Fibroblast of skin of left biceps (primary cell): ENCODE measurements at regions not wholly inside any gene's neighbourhood (a gene's known extent, or its start where the extent isn't known, plus 50 kb on each side); places are given as distances from the start of the nearest gene placed in this dataset.
"Not testable (repeated sequence)": the region's sequence is repeated elsewhere in the genome, so short reads cannot be mapped to it uniquely, and the experiment has no call there.

Experiments used
- DNase-seq, 2 experiments: peaks; one replicate each; pipeline ENCODE4 v3.0.0-alpha.2; 2013; ENCODE audit warnings: low read depth in 2 of 2

DNA sequence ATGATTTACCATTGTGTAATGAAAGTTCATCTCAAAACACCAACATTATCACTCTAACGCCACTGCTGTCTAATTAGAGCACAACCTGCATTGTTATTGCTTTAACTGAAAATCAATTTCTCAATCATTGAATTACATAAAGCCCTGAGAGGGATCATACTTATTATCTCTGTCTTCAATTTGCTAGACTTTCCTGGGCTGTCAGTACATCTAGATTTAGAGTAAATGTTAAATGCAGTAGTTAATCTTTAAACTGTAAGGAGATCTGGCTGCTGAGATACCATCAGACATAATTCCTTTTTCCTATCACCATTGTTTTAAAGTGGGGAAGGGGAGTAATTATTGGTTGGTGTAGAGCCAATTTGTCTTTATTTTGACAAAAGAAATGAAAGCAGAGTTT lies 1995.1 kb downstream of the MRPL39 start:
- DNase-seq, result no peak

DNA sequence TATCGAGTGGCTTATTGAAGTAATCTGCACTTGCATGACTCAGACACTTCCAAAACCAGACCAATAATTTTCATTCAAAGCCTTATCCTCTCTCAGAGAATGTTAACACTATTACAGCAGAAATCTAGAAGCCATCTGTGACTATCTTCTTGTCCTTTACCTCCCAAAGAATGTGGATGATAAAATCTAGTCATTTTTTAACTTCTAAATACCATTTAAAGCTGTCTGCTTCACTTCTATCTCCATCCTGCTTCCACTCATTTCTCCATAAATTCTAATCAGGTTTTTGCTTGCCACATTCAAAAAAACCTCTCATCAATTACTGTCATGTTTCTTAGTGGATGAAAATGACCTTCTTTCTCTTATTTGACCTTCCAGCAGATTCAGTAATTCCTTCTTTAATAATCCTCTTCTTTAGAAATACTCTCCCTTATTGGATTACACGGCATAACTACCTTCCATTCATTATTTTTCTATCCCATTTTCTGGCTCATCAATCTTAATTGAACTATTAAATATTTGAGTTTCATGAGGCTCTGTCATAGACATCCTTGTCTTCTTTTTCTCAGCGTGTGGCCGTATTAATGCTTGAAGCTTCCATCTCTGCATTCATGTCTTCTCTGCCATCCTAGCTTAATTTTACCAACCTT lies 1999.4 kb downstream of the MRPL39 start:
- DNase-seq, result no peak

DNA sequence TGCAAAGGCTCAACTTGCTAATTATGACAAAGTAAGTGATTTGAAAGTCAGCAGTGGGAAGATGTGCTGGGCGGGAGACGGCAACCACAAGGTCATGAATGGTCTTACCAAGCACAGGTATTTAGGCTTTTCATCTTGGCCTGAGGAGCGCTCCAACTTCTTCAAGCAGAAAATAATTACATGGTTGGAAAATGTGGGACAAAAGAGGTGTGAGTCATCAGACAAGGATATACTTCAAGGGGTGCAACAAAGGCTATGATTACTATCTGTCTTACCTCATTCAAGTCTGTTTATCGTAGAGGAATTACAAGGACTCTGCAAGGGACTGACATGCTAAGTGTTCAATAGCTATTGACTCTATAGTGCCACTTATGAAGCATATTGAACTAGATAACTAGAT lies 2005.7 kb downstream of the MRPL39 start:
- no peak for DNase-seq

DNA sequence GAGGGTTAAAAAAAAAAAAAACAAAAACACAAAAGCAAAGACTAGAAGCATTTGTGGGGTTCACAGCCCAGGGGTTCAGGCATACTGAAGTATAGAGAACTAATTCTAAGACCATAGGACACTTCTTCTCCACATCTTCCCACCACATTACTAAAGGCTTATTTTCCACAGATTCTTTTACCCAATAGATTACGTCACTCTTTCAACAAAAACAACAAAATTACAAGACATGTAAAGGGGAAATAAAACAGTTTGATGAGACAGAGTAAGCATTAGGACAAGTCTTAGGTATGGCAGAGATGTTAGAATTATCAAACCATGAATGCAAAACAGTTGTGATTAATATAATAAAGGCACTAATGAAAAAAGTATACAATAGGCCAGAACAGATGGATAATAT lies 2013.7 kb downstream of the MRPL39 start:
- no peak for DNase-seq

DNA sequence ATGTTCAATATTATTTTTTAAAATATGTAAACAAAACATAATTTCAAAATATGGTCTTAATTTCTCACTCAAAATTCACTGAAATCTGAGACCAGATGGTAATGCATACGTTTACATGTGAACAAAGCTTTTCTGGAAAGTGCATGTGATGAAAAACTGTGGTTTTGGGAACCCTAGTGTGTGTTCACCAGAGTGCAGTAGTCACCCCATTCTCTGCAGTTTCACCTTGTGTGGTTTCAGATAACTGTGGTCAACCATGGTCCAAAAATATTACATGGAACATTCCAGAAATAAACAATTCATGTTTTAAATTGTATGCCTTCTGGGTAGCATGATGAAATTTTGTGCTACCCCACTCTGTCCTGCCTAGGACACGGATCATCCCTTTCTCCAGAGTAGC lies 2021.9 kb downstream of the MRPL39 start:
- peak in 1 of 2 experiments; percentile 0 for DNase-seq

DNA sequence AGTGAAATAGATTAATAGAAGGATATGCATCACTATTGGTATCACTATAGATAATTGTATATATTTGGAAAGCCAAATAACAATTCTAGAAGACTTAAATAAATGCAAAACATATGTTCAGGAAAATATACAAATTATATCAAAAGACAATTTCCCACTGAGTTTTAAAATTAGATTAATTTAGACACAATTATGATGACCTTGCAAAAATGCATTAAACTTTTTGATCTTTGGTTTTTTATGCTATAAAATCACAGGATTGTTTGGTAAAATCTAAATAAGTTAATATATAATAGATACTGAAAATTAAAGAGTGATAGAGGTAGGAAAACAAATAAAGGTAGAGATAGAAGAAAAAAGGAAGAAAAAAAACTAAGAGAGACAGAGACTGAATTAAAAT lies 2027.7 kb downstream of the MRPL39 start:
- DNase-seq, result no peak

DNA sequence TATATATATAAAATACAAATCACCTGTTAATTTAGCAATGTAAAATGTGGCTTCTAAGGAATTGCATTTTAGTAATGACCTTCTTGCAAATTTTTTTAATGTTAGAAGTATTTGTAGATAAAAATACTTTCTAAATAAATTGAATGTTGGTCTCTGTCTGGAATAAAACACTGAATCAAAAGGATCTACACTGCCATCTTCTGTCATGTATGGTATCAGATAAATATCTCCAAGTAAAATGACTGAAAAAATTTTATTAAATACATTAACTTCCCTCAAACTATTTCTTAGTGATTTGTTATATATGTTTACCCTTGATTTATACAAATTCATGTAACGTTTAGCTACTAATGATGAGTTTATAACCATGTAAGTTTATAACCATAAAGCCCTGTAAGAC lies 2029.3 kb downstream of the MRPL39 start:
- no peak for DNase-seq

DNA sequence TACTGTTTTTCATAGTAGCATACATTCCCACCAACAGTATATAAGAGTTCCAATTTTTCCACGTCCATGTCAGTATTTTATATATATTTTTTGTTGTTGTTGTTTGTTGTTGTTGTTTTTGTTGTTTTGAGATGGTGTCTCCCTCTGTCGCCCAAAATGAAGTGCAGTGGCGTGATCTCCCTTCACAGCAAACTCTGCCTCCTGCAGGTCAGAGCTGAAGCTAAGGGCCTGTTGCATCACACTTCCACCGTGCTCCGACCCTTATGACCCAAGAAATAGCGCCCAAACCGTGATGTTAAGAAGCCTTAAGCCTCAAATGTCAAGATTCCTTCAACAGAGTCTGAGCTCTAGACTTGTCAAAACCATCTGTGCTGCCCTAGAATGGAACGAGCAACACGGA lies 2032.3 kb downstream of the MRPL39 start:
- DNase-seq, result no peak

DNA sequence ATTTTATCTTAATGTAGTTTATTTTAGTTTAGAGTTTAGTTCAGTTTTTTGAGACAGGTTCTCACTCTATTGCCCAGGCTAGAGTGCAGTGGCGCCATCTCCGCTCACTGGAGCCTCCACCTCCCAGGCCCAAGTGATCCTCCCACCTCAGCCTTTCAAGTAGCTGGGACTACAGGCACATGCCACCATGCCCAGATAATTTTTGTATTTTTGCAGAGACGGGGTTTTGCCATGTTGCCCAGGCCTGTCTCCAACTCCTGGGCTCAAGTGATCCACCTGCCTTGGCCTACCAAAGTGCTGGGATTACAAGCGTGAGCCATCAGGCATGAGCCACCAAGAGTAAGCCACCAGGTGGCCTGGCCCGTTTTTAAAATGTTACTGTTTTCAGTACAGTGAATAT lies 2058.4 kb downstream of the MRPL39 start:
- not testable (repeated sequence) for DNase-seq

DNA sequence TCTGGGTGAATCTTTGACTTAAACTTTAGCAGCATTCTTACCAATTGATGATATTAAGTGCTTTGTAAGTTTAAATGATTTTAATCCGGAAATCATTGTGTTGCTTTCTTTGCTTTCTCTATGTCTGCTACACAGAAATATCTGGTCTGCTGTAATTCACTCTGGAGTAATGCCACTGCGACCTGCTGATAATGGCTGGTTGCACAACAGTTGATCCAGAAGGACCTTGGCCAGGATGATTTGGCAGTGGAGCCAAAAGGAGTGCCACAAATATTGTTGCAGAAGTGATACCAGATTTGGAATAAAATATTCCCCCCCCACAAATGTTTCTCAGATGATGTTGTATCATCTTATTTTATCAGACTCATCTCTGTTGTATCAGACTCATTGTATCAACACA lies 2063.9 kb downstream of the MRPL39 start:
- no peak for DNase-seq

DNA sequence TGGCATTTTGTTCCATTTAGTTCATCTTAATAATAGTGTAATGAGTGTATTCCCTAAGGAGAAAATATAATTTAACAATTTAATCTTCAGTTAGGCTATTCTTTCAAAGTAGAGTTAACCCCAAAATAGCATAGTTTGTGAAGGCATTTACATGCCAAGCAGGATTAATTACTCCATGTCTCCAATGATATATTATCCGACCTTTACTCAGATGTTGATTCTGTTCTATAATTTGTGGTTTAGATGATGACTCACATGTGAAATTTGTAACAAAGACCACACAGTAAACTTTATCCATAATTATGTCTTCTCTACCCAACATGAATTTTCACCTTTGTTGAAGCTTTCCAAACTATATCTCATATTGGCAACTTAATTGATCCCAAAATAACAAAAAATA lies 2065.2 kb downstream of the MRPL39 start:
- DNase-seq, result no peak

DNA sequence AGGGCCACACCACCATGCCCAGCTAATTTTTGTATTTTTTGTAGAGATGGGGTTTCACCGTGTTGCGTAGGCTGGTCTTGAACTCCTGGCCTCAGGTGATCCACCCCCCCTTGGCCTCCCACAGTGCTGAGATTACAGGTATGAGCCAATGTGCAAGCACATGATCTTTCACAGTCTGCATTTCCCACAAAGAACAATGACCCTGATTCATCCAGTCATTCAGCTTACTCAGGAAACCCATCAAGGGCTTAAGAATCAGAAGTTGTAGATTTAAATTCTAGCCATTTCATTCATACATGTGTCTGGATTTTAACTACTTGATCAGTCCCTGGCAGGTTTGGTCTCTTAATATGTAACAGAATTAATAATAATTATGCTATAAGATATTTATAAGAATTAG lies 2065.7 kb downstream of the MRPL39 start:
- no peak for DNase-seq

DNA sequence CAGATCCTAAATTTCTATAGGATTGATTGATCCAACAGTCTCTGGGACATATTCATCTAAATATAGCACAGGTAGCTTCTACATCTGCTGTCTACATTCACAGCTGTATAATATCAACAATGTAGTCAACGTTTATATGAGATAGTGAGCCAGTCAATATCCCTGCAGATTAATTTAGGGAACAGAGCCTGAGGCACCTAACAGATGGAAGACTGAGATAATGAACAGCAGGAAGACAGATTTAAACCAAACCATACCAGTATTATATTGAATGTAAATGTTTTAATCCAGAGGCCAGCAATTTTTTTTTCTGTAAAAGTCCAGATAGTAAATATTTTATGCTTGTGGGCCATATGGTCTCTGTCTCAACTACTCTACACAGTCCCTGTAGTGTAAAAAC lies 2072.4 kb downstream of the MRPL39 start:
- no peak for DNase-seq

DNA sequence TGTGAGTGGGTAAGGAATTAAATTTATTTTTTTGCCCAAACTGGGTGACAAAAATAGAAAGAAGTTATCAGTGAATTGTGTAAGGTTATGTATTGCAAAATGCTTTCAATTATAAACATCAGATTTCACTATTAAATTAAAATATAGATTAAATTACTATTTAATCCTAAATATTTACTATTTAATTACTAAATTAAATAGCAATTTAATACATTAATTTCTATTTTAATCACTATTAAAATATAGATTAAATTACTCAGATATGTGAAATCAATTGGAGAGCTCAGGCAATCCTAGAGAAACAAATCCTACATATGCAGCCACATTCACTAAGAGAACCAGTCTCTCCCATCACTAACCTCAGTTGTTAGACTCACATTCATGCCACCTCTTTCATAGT lies 2075.8 kb downstream of the MRPL39 start:
- DNase-seq, result no peak

DNA sequence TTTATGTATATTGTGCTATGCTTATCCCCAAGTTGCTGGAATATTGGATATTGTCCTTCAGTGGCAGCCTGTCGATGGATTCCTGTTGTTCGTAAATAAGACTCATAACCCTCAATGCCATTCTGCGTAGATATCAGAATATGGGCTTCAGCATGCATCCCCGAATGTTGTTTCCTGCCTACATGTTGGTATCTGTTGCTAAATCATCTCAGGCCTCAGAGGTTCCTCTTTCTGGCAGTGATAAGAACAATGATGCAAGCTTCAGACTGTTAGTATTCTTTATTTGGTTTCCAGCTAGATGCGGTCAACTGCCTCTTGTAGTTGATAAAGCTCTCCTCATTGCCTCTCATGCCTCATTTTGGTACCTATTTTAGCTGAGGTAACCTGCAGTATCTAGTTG lies 2082.6 kb downstream of the MRPL39 start:
- DNase-seq, result no peak

DNA sequence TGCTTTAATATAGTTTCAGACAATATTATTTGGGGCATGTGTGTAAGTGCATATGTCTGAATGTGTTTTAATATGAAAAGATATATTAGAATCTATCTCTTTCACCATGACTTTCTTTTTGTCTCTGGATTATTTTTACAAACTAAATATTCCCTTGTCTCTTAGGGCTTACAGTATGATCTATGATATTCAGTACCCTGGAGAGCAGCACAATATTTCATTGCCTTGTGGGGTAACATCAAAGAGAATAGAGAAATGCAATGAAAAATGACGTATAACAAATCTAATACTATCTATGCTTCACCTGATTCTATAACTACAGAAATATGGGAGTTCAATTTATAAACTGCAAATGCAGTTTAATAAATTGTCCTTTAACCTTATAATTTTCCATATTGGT lies 2084.5 kb downstream of the MRPL39 start:
- no peak for DNase-seq

DNA sequence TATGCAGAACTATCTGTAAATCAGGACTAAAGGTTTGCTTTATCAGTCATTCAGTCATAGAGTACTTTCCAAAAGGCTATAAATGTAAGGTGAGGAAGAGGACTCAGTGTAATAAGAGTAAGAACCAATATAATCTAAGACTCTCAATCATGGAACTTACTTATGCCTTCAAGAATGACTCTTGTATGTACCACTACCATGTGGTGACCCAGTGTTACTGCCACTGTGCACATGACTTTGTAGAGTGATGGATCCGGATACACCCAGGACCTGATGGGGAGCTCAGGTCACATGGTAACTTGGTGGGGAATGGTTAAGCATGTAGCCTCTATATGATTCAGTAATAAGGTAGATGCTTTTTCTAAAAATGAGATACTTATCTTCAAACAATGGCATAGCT lies 2099.8 kb downstream of the MRPL39 start:
- no peak for DNase-seq

DNA sequence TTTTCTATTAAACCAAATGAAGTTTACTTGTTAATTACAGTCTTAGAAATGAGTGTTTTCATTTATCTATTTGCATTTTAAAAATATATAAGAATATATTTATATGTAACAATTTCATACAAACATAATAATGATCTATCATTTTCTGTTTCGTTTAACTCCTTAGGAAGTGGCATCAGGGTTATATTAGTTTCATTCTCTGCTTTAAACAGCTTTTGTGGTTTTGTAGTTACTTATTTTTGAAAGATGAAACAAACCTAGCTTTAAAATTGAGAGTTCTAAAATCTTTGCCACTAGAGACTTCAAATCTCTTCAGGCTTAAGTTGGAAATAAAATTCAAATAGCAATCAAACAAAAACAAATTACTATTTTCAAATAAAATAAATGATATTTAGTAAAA lies 2110.6 kb downstream of the MRPL39 start:
- DNase-seq, result no peak

DNA sequence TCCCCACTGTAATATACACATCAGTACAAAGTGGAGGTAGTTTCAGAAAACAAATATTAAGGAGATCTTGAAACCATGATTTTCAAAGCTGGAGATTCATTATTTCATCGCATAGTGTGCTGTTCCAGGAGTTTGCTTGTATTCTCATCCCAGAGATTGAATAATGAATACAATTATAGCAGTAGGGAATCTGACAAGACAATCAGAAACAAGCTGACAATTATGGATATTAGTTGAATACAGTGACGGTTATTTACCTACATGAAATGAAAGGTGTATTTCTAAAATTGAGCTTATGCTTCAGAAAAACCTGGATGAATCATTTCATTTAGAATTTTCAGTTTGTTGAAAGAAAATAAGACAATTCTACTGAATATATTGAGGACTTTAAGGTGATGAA lies 2119.0 kb downstream of the MRPL39 start:
- DNase-seq, result no peak

DNA sequence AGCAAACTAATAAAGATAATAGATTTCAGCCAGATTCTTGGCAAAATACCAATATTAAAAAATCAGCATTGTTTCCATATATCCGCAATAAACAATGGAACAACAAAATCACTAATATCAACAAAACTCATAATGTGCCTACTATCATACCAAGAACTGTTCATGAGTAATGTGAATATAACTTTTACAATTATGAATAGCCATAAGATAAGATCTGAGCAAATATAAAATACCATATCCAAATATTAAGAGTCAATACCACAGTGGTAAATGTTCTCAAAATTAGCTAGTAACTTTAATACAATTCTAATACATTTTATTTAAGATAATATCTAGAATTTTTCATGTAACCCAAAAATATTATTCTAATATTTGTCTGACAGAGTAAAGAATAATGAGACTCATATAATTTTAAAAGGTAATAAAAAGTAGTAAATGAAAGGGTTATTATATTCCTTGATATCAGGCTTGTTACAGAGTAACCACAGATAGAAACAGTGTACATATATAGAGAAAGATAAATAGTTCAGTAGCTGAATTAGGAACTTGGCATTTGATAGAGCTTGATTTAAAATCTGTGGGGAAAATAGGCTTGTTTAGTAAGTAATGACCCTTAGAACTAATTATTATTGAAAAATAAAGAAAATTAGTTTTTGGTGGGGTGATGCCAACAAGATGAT lies 2126.6 kb downstream of the MRPL39 start:
- DNase-seq, result no peak

DNA sequence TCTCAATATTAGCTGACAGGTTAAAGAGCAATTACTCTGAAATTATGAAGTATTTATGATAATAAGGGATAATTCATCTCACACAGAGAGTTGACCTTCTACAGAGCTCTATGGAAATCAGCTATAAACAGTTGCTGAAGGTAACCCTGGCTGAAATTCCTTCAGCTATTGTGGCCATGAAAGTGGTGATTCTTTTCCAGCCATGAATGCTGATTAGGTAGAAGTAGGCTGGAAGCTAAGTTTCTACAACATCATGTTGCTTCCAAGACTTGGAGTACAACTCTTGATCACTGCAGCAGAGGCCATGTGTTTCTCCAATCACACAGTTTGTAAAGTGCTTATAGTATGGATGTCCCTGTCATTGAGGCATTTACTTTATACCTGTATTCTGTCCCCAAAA lies 2128.9 kb downstream of the MRPL39 start:
- DNase-seq, result no peak

DNA sequence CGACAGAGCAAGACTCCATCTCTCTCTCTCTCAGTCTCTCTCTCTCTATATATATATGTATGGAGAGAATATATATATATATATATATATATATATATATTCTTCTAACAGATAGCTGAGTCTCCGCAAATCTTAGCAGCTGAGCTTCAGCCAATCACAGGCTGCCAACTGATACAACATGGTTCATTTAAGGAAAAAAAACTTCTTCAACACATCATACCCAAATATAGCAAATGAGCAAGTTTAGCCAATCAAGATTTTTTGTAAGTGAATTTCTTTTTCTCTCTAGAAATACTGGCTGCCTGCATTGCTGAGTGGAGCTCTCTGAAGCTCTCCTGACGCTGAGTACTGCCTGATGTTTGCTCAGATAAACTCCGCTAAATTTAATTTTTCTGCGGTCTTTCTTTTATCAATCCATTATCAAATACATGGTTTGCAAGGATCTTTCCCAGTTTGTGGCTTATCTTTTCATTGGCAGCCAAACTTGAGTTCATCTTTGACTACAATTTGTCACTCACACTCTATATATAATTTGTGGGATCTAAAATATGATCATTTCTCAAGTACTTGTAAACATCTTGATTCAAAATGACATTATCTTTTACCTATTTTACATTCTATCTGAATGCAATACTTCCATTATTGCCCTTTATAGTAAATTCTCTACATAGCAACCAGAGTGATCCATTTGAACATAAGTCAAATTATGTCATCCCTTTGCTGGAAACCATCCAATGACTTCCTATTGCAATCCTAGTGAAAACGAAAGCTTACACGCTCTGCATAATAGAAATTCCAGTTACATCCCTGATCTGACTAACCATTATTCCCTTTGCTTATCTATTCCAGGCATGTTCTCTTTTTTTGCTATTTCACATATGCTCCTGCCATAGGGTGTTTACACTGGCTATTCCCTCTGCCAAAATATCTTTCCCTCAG lies 2131.7 kb downstream of the MRPL39 start:
- DNase-seq, result peak in 1 of 2 experiments; percentile 1

DNA sequence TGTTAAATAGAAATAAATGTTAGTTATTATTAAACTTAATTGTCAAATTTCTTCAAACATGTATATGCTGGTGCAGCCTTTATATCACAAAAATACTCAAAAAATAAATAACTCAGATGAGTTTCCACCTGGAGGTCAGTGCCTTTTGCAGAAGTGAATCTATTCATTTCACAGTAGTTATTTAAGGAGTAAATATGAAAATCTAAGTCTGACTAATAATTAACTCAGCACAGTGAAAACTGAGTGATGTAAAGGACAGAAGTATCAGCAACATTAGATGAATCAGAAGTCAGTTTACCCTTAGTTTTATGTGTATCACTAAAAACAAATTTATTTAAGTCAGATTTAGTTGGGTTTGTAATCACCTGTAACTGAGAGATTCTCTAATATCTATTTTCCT lies 2135.4 kb downstream of the MRPL39 start:
- DNase-seq, result no peak
